ENCODE measurements at regions not wholly inside any gene's neighbourhood (a gene's known extent, or its start where the extent isn't known, plus 50 kb on each side); places are given as distances from the start of the nearest gene placed in this dataset.

DNA sequence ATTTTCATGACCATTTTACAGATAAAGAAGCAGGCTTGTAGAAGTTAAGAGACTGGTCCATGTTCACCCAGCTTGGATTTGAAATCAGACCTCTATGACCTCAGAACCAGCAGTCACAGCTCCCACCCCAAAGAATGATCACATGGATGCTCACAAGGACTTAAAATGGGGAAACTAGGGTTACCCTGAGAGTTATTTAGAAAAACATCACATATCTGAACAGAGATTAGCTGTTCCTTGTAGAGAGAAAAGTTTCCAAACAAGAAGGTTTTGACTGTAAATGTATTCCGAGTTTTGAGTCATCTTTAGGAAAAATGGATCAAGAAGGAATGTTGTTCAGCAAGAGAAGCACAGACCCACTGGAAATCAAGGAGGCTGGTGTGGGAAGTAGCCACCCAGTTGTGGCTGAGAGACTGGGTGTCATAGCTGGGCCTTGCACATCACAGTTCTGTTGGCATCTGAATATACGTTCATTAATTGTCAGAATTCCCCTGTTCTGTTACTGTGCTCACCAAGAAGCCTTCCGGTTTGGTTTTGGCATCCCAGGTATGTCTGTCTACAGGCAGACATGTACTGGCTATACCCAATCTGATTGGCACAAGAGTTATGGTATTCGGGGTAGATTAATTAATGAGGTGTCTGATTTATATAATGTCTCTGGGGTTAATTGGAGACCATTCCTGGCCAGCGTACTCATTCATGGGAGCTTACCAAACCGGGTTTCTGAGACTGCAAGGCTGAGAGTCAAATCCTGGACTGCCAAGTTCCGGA is 371.8 kb upstream of the SLC14A2 start:
- H3K27ac ChIP-seq (ENCODE audit: low read length), result no peak overlapping the region
- no peak for DNase-seq (ENCODE audit: low read depth, low spot score)
- H3K27me3 ChIP-seq (ENCODE audit: control insufficient read depth, insufficient read depth, low read length), result no peaks in the 10 kb centered on the region
- H3K36me3 ChIP-seq (ENCODE audit: control insufficient read depth, insufficient read depth, low read length), result no peaks in the 10 kb centered on the region
- no peak overlapping the region for H3K4me3 ChIP-seq (ENCODE audit: low read length)
- no peaks in the 10 kb centered on the region; the same call in 1 of the 2 replicates for H3K4me1 ChIP-seq (ENCODE audit: control insufficient read depth, insufficient read depth, low read length)
- no CpG with 5 or more reads among the region's 7 CpGs for WGBS (ENCODE audit: insufficient coverage, insufficient read length)
- H3K9me3 ChIP-seq (ENCODE audit: control insufficient read depth, insufficient read depth, low read length), result no peaks in the 10 kb centered on the region

- no peak overlapping the region for H3K27ac ChIP-seq (ENCODE audit: low read length)
- DNase-seq (ENCODE audit: low read depth, low spot score), result no peak
These were observed 370.2 kb upstream of the SLC14A2 start for GRCh38 chr18:45245091-45245511.

DNA sequence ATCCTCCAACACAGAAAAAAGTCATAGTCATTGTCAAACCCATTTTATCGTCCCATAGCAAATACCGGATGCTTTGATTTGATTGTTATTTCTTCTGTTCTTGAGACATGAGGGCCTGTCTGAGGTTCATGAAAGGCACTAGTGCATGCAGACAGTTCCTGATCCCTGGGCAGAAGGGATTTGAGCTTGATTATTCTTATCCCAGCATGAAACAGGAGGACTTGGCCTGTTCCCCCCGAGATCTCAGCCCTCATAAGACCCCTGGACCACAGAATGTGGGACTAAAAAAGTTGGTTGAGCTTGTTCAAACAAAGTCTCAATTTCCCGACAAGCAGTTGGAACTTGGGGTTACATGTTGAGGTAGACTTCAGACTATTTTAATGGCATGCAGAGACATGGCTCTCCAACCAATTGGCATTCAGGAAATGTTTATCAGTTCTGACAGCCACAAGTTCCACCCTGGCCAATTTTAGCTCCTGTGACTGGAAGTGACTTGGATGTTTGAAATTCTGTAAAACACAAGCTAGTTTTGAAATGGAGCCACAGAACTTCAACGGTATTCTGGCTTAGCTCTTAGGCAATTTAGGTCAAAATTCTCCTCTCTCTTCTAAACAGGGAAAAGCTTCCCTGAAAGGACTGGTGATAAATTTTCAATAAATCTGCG is 366.9 kb upstream of the SLC14A2 start:
- Histone ChIP-seq H3K9me3 (ENCODE audit: control insufficient read depth, insufficient read depth, low read length) (no peaks in the 10 kb centered on the region), H3K36me3 (ENCODE audit: control insufficient read depth, insufficient read depth, low read length) (no peaks in the 10 kb centered on the region), H3K27me3 (ENCODE audit: control insufficient read depth, insufficient read depth, low read length) (no peaks in the 10 kb centered on the region), H3K27ac (ENCODE audit: low read length) (no peak overlapping the region), H3K4me3 (ENCODE audit: low read length) (no peak overlapping the region), H3K4me1 (ENCODE audit: control insufficient read depth, insufficient read depth, low read length) (no peaks in the 10 kb centered on the region; the same call in 1 of the 2 replicates)
- DNase-seq (ENCODE audit: low read depth, low spot score), result no peak
- no CpG with 5 or more reads among the region's 6 CpGs for WGBS (ENCODE audit: insufficient coverage, insufficient read length)

More at GRCh38 chr18:45245091-45245511, 370.2 kb upstream of the SLC14A2 start:
- Histone ChIP-seq H3K36me3 (ENCODE audit: control insufficient read depth, insufficient read depth, low read length) (no peaks in the 10 kb centered on the region), H3K4me3 (ENCODE audit: low read length) (no peak overlapping the region), H3K27me3 (ENCODE audit: control insufficient read depth, insufficient read depth, low read length) (no peaks in the 10 kb centered on the region), H3K9me3 (ENCODE audit: control insufficient read depth, insufficient read depth, low read length) (no peaks in the 10 kb centered on the region), H3K4me1 (ENCODE audit: control insufficient read depth, insufficient read depth, low read length) (no peaks in the 10 kb centered on the region; the same call in 1 of the 2 replicates)
- WGBS (ENCODE audit: insufficient coverage, insufficient read length), result no CpG with 5 or more reads among the region's 1 CpG

GRCh38 chr18:45249246-45249661 is 366.0 kb upstream of the SLC14A2 start:
- no peaks in the 10 kb centered on the region for H3K9me3 ChIP-seq (ENCODE audit: control insufficient read depth, insufficient read depth, low read length)
- no peaks in the 10 kb centered on the region for H3K36me3 ChIP-seq (ENCODE audit: control insufficient read depth, insufficient read depth, low read length)
- no peak overlapping the region for H3K27ac ChIP-seq (ENCODE audit: low read length)
- no peaks in the 10 kb centered on the region for H3K27me3 ChIP-seq (ENCODE audit: control insufficient read depth, insufficient read depth, low read length)
- WGBS (ENCODE audit: insufficient coverage, insufficient read length), result no CpG with 5 or more reads among the region's 1 CpG
- no peak overlapping the region for H3K4me3 ChIP-seq (ENCODE audit: low read length)
- no peaks in the 10 kb centered on the region for H3K4me1 ChIP-seq (ENCODE audit: control insufficient read depth, insufficient read depth, low read length)
- DNase-seq (ENCODE audit: low read depth, low spot score), result no peak

GRCh38 chr18:45250479-45250878 is 364.8 kb upstream of the SLC14A2 start:
- H3K4me3 ChIP-seq (ENCODE audit: low read length), result no peak overlapping the region
- no CpG with 5 or more reads among the region's 3 CpGs for WGBS (ENCODE audit: insufficient coverage, insufficient read length)
- H3K4me1 ChIP-seq (ENCODE audit: control insufficient read depth, insufficient read depth, low read length), result no peaks in the 10 kb centered on the region
- no peak overlapping the region for H3K27ac ChIP-seq (ENCODE audit: low read length)
- no peaks in the 10 kb centered on the region for H3K9me3 ChIP-seq (ENCODE audit: control insufficient read depth, insufficient read depth, low read length)
- DNase-seq (ENCODE audit: low read depth, low spot score), result no peak
- no peaks in the 10 kb centered on the region for H3K27me3 ChIP-seq (ENCODE audit: control insufficient read depth, insufficient read depth, low read length)
- no peaks in the 10 kb centered on the region for H3K36me3 ChIP-seq (ENCODE audit: control insufficient read depth, insufficient read depth, low read length)

- no CpG with 5 or more reads among the region's 4 CpGs for WGBS (ENCODE audit: insufficient coverage, insufficient read length)
- Histone ChIP-seq H3K27ac (ENCODE audit: low read length) (no peak overlapping the region), H3K4me3 (ENCODE audit: low read length) (no peak overlapping the region), H3K9me3 (ENCODE audit: control insufficient read depth, insufficient read depth, low read length) (no peaks in the 10 kb centered on the region), H3K36me3 (ENCODE audit: control insufficient read depth, insufficient read depth, low read length) (no peaks in the 10 kb centered on the region), H3K4me1 (ENCODE audit: control insufficient read depth, insufficient read depth, low read length) (no peaks in the 10 kb centered on the region), H3K27me3 (ENCODE audit: control insufficient read depth, insufficient read depth, low read length) (no peaks in the 10 kb centered on the region)
- no peak for DNase-seq (ENCODE audit: low read depth, low spot score)
These were observed 364.0 kb upstream of the SLC14A2 start for GRCh38 chr18:45251236-45251635.

DNA sequence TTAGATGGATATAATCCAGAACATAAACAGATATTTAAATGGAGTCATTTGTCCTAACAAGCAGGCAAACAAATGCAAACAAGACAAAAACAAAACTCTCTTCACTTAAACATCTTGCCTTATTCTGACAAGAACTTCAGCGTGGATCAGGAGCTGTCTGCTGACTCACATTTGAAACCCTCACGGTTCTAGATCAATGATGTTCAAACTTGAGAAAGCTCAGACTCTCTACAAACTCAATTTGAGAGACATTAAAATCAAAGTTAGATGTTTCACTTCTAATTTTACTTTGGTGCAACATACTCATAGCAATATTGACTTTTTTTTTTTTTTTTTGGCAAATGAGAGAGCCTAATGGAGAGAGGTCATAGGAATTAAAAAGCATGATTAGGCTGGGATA is 362.8 kb upstream of the SLC14A2 start:
- H3K27me3 ChIP-seq (ENCODE audit: control insufficient read depth, insufficient read depth, low read length), result no peaks in the 10 kb centered on the region
- no peak overlapping the region for H3K4me3 ChIP-seq (ENCODE audit: low read length)
- no peak overlapping the region for H3K27ac ChIP-seq (ENCODE audit: low read length)
- no peak for DNase-seq (ENCODE audit: low read depth, low spot score)
- H3K36me3 ChIP-seq (ENCODE audit: control insufficient read depth, insufficient read depth, low read length), result no peaks in the 10 kb centered on the region
- no CpG with 5 or more reads among the region's 2 CpGs for WGBS (ENCODE audit: insufficient coverage, insufficient read length)
- no peaks in the 10 kb centered on the region for H3K4me1 ChIP-seq (ENCODE audit: control insufficient read depth, insufficient read depth, low read length)
- no peaks in the 10 kb centered on the region for H3K9me3 ChIP-seq (ENCODE audit: control insufficient read depth, insufficient read depth, low read length)

GRCh38 chr18:45253056-45253565 is 362.2 kb upstream of the SLC14A2 start:
- no peak for DNase-seq (ENCODE audit: low read depth, low spot score)
- Histone ChIP-seq H3K27ac (ENCODE audit: low read length) (no peak overlapping the region), H3K9me3 (ENCODE audit: control insufficient read depth, insufficient read depth, low read length) (no peaks in the 10 kb centered on the region), H3K4me1 (ENCODE audit: control insufficient read depth, insufficient read depth, low read length) (no peaks in the 10 kb centered on the region), H3K36me3 (ENCODE audit: control insufficient read depth, insufficient read depth, low read length) (no peaks in the 10 kb centered on the region), H3K4me3 (ENCODE audit: low read length) (no peak overlapping the region), H3K27me3 (ENCODE audit: control insufficient read depth, insufficient read depth, low read length) (no peaks in the 10 kb centered on the region)
- no CpG with 5 or more reads among the region's 6 CpGs for WGBS (ENCODE audit: insufficient coverage, insufficient read length)

- Histone ChIP-seq H3K9me3 (ENCODE audit: control insufficient read depth, insufficient read depth, low read length) (no peaks in the 10 kb centered on the region), H3K4me1 (ENCODE audit: control insufficient read depth, insufficient read depth, low read length) (no peaks in the 10 kb centered on the region), H3K36me3 (ENCODE audit: control insufficient read depth, insufficient read depth, low read length) (no peaks in the 10 kb centered on the region), H3K4me3 (ENCODE audit: low read length) (no peak overlapping the region), H3K27ac (ENCODE audit: low read length) (no peak overlapping the region), H3K27me3 (ENCODE audit: control insufficient read depth, insufficient read depth, low read length) (no peaks in the 10 kb centered on the region)
- WGBS (ENCODE audit: insufficient coverage, insufficient read length), result no CpG with 5 or more reads among the region's 6 CpGs
- no peak for DNase-seq (ENCODE audit: low read depth, low spot score)
These were observed 361.1 kb upstream of the SLC14A2 start for GRCh38 chr18:45253973-45254708.

- WGBS (ENCODE audit: insufficient coverage, insufficient read length), result no CpG with 5 or more reads among the region's 6 CpGs
These were observed 360.6 kb upstream of the SLC14A2 start for GRCh38 chr18:45254709-45255082.

More at GRCh38 chr18:45254709-45255082, 360.6 kb upstream of the SLC14A2 start:
- Histone ChIP-seq H3K36me3 (ENCODE audit: control insufficient read depth, insufficient read depth, low read length) (no peaks in the 10 kb centered on the region), H3K27ac (ENCODE audit: low read length) (no peak overlapping the region), H3K9me3 (ENCODE audit: control insufficient read depth, insufficient read depth, low read length) (no peaks in the 10 kb centered on the region), H3K27me3 (ENCODE audit: control insufficient read depth, insufficient read depth, low read length) (no peaks in the 10 kb centered on the region), H3K4me1 (ENCODE audit: control insufficient read depth, insufficient read depth, low read length) (no peaks in the 10 kb centered on the region), H3K4me3 (ENCODE audit: low read length) (no peak overlapping the region)
- no peak for DNase-seq (ENCODE audit: low read depth, low spot score)

All from iPS DF 6.9 (cell line).